OCI-LY3 (cell line): ENCODE measurements at regions not wholly inside any gene's neighbourhood (a gene's known extent, or its start where the extent isn't known, plus 50 kb on each side); places are given as distances from the start of the nearest gene placed in this dataset.

Experiments used
- H2AFZ ChIP-seq: fragments of 200-600, 300-600 bp; shearing (Covaris generic); 2 replicates; pipeline ENCODE4 v1.6.0; 2014; ENCODE audit warnings: antibody characterized with exemption, low read depth, low read length
- H3K27ac ChIP-seq: fragments of 200-600, 300-600 bp; sonication (generic); 2 replicates; pipeline ENCODE4 v1.5.1; 2014; ENCODE audit warnings: mild to moderate bottlenecking, low read length, moderate library complexity, mixed read lengths
- H3K27me3 ChIP-seq: fragments of 200-600, 300-600 bp; sonication (generic); 2 replicates; pipeline ENCODE4 v1.6.1; 2014; ENCODE audit warnings: low read depth, low read length, mixed read lengths
- H3K36me3 ChIP-seq: fragments of 200-600, 300-600 bp; sonication (generic); replicated peaks from 2 replicates; pipeline ENCODE3; 2014; ENCODE audit warnings: low read depth, low read length, mixed read lengths
- H3K4me1 ChIP-seq: fragments of 300-600, 200-600 bp; sonication (generic); 2 replicates; pipeline ENCODE4 v1.6.1; 2014; ENCODE audit warnings: low read length, mixed read lengths
- H3K4me2 ChIP-seq: fragments of 200-600, 300-600 bp; sonication (generic); 2 replicates; pipeline ENCODE4 v1.6.1; 2014; ENCODE audit warnings: low read length, mixed read lengths
- H3K4me3 ChIP-seq: fragments of 300-600, 200-600 bp; sonication (generic); 2 replicates; pipeline ENCODE4 v1.5.1; 2014; ENCODE audit warnings: antibody characterized with exemption, mild to moderate bottlenecking, low read length, moderate library complexity
- H3K79me2 ChIP-seq: fragments of 300-600, 200-600 bp; shearing (Covaris generic); 2 replicates; pipeline ENCODE4 v1.6.1; 2014; ENCODE audit warnings: mild to moderate bottlenecking, low read length, mixed read lengths
- H3K9ac ChIP-seq: fragments of 300-600, 200-600 bp; shearing (Covaris generic); 2 replicates; pipeline ENCODE4 v1.6.0; 2014; ENCODE audit warnings: mild to moderate bottlenecking, low read length, moderate library complexity
- H3K9me3 ChIP-seq: fragments of 200-600, 300-600 bp; shearing (Covaris generic); 2 replicates; pipeline ENCODE4 v1.6.1; 2014; ENCODE audit warnings: low read length, mixed read lengths; ENCODE audit not compliant: insufficient read depth
- H4K20me1 ChIP-seq: fragments of 200-600, 300-600 bp; sonication (generic); 2 replicates; pipeline ENCODE4 v1.6.1; 2016; ENCODE audit warnings: low read length, mixed read lengths; ENCODE audit not compliant: insufficient read depth
- CTCF ChIP-seq: fragments of 200-600, 300-600 bp; sonication (generic); IDR thresholded peaks from 2 replicates; pipeline ENCODE4 v1.5.1; 2014; ENCODE audit warnings: antibody characterized with exemption, low read length, low read depth
- EZH2phosphoT487 ChIP-seq: fragments of 200-600 bp; shearing (Covaris generic); IDR thresholded peaks from 2 replicates; pipeline ENCODE4 v1.6.1; 2018; ENCODE audit warnings: antibody characterized with exemption, mixed run types, low read depth

DNA sequence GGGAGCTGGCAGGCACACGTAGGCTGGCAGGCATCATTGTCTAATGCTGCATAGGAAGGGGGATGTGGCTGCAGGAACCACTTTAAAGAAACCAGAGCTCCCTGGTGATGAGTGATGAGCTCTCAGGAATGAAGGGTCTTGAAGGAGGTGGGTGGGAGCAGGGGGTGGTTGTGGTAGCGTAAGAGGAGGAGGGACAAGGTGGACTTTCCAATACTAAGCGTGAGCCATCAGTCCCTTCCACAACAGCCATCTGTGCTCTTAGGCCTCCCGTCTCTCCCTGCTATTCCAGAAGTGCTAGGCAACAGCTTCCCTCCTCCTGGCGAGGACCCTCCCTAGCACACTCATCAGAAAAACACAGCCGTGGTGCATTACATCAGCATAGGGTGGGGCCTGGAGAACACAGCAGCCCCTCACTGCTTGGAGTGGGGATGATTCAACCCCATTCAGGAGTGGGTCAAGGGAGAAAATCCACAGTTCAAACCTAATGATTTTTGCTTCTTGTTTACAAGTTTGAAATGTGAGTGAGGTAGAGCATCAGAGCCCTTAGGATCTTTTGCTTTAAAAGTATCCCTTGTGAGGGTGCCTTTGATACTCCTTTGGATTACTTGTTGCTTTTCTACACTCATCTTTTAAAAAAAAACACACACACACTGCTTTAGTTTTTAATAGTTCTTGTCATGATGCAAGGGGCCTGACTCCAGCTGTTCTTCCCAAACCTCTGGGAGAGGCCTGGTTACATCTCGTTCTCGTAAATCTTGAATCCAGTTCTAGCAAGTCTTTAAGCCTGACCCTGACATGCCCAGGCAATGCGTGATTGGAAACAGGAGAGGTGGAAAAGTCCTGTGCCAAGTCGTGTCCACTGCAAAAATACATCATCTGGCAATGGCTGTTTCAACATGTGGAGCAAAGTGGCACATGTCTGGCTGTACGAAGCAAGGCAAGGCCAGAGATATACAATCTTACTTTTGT, 356.4 kb upstream of the DDHD1 start:
- Histone ChIP-seq H3K79me2 (no peaks in the 10 kb centered on the region), H2AFZ (no peak overlapping the region), H3K9me3 (no peaks in the 10 kb centered on the region), H3K36me3 (no peaks in the 10 kb centered on the region), H3K27ac (no peak overlapping the region), H3K27me3 (peaks cover 6% of the 10 kb centered on the region), H3K4me3 (no peak overlapping the region), H3K4me2 (no peak overlapping the region), H3K9ac (no peak overlapping the region), H4K20me1 (no peaks in the 10 kb centered on the region), H3K4me1 (no peaks in the 10 kb centered on the region)
- TF ChIP-seq CTCF, result no peak

- Histone ChIP-seq H3K4me3 (no peak overlapping the region), H3K36me3 (no peaks in the 10 kb centered on the region), H3K27me3 (peaks cover 10% of the 10 kb centered on the region), H4K20me1 (no peaks in the 10 kb centered on the region), H3K79me2 (no peaks in the 10 kb centered on the region), H3K4me1 (no peaks in the 10 kb centered on the region), H2AFZ (no peak overlapping the region), H3K9me3 (no peaks in the 10 kb centered on the region), H3K27ac (no peak overlapping the region), H3K9ac (no peak overlapping the region), H3K4me2 (no peak overlapping the region)
- no peak for TF ChIP-seq EZH2phosphoT487
Observed at GRCh38 chr14:53501361-53502211, 348.5 kb upstream of the DDHD1 start.

GRCh38 chr14:53500191-53500590, 347.1 kb upstream of the DDHD1 start:
- Histone ChIP-seq H3K27ac (no peak overlapping the region), H2AFZ (no peak overlapping the region), H3K79me2 (no peaks in the 10 kb centered on the region), H3K36me3 (no peaks in the 10 kb centered on the region), H4K20me1 (no peaks in the 10 kb centered on the region), H3K4me1 (no peaks in the 10 kb centered on the region), H3K9ac (no peak overlapping the region), H3K27me3 (0 out of 2 replicates have a peak, but pooled peaks cover 7% of the 10 kb centered on the region), H3K4me3 (no peak overlapping the region), H3K4me2 (no peak overlapping the region), H3K9me3 (no peaks in the 10 kb centered on the region)
- TF ChIP-seq CTCF, result no peak
- no peak for TF ChIP-seq EZH2phosphoT487

DNA sequence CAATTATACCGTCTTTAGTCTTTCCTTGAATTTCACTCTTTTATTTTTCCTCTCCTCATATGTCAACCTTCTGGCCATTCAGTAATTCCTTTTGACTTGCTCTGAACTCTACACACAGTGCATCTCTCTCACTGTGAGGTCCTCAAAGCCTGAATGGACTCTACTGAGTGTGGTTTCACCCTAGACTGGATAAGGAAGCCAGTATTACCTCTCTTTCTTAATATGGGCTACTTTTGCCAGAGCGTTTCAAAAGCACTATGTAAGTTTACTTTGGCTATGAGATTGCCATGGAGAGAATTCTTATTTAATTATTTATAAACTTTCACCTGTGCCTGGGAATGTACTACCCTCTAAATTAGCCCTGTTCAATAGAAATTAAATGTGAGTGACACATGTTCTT, 343.5 kb upstream of the DDHD1 start:
- H2AFZ ChIP-seq, result no peak overlapping the region
- no peaks in the 10 kb centered on the region for H3K9me3 ChIP-seq
- H3K4me1 ChIP-seq, result no peaks in the 10 kb centered on the region
- H3K9ac ChIP-seq, result no peak overlapping the region
- no peak for TF ChIP-seq CTCF
- TF ChIP-seq EZH2phosphoT487, result no peak
- no peak overlapping the region for H3K4me3 ChIP-seq
- no peaks in the 10 kb centered on the region for H4K20me1 ChIP-seq
- no peaks in the 10 kb centered on the region for H3K79me2 ChIP-seq
- no peak overlapping the region for H3K4me2 ChIP-seq
- H3K36me3 ChIP-seq, result no peaks in the 10 kb centered on the region
- H3K27ac ChIP-seq, result no peak overlapping the region
- H3K27me3 ChIP-seq, result no peaks in the 10 kb centered on the region
